ENCODE measurements at regions not wholly inside any gene's neighbourhood (a gene's known extent, or its start where the extent isn't known, plus 50 kb on each side); places are given as distances from the start of the nearest gene placed in this dataset.
"Not testable (repeated sequence)": the region's sequence is repeated elsewhere in the genome, so short reads cannot be mapped to it uniquely, and the experiment has no call there.

DNA sequence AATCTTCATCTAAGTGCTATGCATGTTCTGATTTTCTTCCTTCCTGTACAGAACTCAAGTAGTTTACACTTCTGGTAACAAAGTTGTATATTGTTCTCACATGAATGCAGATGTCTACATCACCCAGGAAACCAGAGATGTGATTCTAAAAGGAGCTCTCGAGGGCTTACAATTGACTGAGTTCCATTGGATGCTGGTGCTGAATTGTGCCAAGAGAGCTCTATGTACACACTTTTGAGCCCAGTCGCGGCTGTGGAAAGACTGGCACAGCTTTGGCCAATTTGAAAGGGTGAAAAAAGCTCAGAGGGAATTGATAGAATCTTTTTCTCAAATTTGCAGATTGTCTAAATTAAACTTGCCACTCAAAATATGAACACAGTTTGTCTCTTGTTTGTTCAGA is 340.7 kb downstream of the LMBRD1 start:
- ChIA-PET POLR2A (no interaction called here), CTCF (no interaction called here)
- Histone ChIP-seq H3K4me3 (ENCODE audit: low read depth, low read length) (no peak overlapping the region), H3K27ac (ENCODE audit: low read depth, low read length) (no peak overlapping the region), H3K9me3 (ENCODE audit: control insufficient read depth, insufficient read depth, low read length) (peaks cover 10% of the 10 kb centered on the region), H3K27me3 (ENCODE audit: control insufficient read depth, insufficient read depth, low read length) (no peaks in the 10 kb centered on the region)
- no peak for DNase-seq (ENCODE audit: low read depth, low spot score)
- TF ChIP-seq, protein P1, sequence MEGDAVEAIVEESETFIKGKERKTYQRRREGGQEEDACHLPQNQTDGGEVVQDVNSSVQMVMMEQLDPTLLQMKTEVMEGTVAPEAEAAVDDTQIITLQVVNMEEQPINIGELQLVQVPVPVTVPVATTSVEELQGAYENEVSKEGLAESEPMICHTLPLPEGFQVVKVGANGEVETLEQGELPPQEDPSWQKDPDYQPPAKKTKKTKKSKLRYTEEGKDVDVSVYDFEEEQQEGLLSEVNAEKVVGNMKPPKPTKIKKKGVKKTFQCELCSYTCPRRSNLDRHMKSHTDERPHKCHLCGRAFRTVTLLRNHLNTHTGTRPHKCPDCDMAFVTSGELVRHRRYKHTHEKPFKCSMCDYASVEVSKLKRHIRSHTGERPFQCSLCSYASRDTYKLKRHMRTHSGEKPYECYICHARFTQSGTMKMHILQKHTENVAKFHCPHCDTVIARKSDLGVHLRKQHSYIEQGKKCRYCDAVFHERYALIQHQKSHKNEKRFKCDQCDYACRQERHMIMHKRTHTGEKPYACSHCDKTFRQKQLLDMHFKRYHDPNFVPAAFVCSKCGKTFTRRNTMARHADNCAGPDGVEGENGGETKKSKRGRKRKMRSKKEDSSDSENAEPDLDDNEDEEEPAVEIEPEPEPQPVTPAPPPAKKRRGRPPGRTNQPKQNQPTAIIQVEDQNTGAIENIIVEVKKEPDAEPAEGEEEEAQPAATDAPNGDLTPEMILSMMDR (IDR thresholded peaks at IDR 0.05; ENCODE audit: low read depth, low read length) = no peak

DNA sequence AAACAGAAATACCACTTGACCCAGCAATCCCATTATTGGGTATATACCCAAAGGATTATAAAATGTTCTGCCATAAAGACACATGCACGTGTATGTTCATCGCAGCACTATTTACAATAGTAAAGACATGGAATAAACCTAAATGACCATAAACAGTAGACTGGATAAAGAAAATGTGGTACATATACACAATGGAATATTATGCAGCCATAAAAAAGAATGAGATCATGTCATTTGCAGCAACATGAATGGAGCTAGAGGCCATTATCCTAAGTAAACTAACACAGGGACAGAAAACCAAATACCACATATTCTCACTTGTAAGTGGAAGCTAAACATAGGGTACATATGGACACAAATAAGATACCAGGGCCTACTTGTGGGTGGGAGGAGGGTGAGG is 342.2 kb downstream of the LMBRD1 start:
- H3K27me3 ChIP-seq (ENCODE audit: control insufficient read depth, insufficient read depth, low read length); H3K27ac ChIP-seq (ENCODE audit: low read depth, low read length); DNase-seq (ENCODE audit: low read depth, low spot score); H3K4me3 ChIP-seq (ENCODE audit: low read depth, low read length); POLR2A ChIA-PET; CTCF ChIA-PET: not testable (repeated sequence)
- peaks cover 23% of the 10 kb centered on the region for H3K9me3 ChIP-seq (ENCODE audit: control insufficient read depth, insufficient read depth, low read length)

DNA sequence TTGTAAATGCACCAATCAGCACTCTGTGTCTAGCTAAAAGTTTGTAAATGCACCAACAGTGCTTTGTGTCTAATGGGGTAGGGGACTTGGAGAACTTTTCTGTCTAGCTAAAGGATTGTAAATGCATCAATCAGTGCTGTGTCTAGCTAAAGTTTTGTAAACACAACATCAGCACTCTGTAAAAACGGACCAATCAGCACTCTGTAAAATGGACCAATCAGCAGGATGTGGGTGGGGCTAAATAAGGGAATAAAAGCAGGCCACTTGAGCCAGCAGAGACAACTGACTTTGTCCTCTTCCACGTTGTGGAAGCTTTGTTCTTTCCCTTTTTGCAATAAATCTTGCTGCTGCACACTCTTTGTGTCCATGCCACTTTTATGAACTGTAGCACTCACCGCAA is 346.3 kb downstream of the LMBRD1 start:
- H3K27me3 ChIP-seq (ENCODE audit: control insufficient read depth, insufficient read depth, low read length); POLR2A ChIA-PET; H3K27ac ChIP-seq (ENCODE audit: low read depth, low read length); DNase-seq (ENCODE audit: low read depth, low spot score); H3K4me3 ChIP-seq (ENCODE audit: low read depth, low read length); CTCF ChIA-PET: not testable (repeated sequence)
- peaks cover 23% of the 10 kb centered on the region for H3K9me3 ChIP-seq (ENCODE audit: control insufficient read depth, insufficient read depth, low read length)

DNA sequence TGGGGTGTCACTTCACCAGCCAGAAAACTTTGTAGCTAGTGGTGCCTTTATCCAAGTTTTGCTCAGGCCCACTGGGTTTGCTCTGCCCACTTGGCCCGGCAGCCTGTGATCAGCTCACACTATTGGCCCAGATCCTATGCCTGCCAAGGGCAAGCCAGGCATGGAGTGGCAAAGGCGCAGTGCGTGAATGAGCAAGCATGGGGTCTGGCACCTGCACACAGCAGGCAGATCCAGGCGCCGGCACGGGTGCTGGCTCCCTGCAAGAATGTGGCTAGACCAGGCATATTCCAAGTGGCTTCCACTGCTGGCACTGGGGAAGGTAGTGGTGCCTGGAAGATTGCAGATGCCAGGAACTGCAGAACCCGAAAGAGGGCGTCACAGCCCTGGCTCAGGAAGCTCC is 346.9 kb downstream of the LMBRD1 start:
- H3K4me3 ChIP-seq (ENCODE audit: low read depth, low read length) = no peak overlapping the region
- H3K27me3 ChIP-seq (ENCODE audit: control insufficient read depth, insufficient read depth, low read length) = no peaks in the 10 kb centered on the region
- no peak for DNase-seq (ENCODE audit: low read depth, low spot score)
- peaks cover 24% of the 10 kb centered on the region for H3K9me3 ChIP-seq (ENCODE audit: control insufficient read depth, insufficient read depth, low read length)
- TF ChIP-seq, protein P1 (IDR thresholded peaks at IDR 0.05; ENCODE audit: low read depth, low read length) = no peak
- CTCF ChIA-PET = no interaction called here
- POLR2A ChIA-PET = no interaction called here
- H3K27ac ChIP-seq (ENCODE audit: low read depth, low read length) = no peak overlapping the region
